CD4-positive, alpha-beta T cell (primary cell): ENCODE measurements at regions not wholly inside any gene's neighbourhood (a gene's known extent, or its start where the extent isn't known, plus 50 kb on each side); places are given as distances from the start of the nearest gene placed in this dataset.
"Not testable (repeated sequence)": the region's sequence is repeated elsewhere in the genome, so short reads cannot be mapped to it uniquely, and the experiment has no call there.

ENCODE experiments used
- ATAC-seq: fragments of 200-7000 bp; cut with Tn5 transposase; one replicate; pipeline ENCODE4 v1.10.0; 2022; ENCODE audit warnings: mild to moderate bottlenecking; ENCODE audit not compliant: poor library complexity
- CTCF ChIA-PET: fragments of 350-600 bp; sonication (Branson Sonifier 250); formaldehyde crosslinking; loops from one replicate; lab custom pipeline; 2021; ENCODE audit warnings: antibody characterized with exemption, inconsistent platforms; lab: Charles Lee
- POLR2A ChIA-PET: fragments of 350-600 bp; sonication (Branson Sonifier 250); formaldehyde crosslinking; loops from one replicate; lab custom pipeline; 2021; ENCODE audit warnings: antibody characterized with exemption, inconsistent platforms; lab: Charles Lee
- DNase-seq, 14 experiments: peaks; one replicate each; pipeline ENCODE4 v3.0.0-alpha.2; 2013 to 2020; ENCODE audit warnings: mixed read lengths in 2 of 14
- H3K27ac ChIP-seq, 2 donors: one replicate each; pipeline versions ENCODE4 v1.5.1 to v1.7.0; 2013; ENCODE audit warnings: low read length in 2 of 2, low read depth in 1 of 2, mild to moderate bottlenecking in 1 of 2
- H3K27me3 ChIP-seq, 2 experiments: 1 replicate in 1 of 2; 2 replicates in 1 of 2; pipeline versions ENCODE4 v1.6.1 to v1.7.0; 2013; ENCODE audit warnings: low read length in 2 of 2, control low read depth in 1 of 2, mild to moderate bottlenecking in 1 of 2, moderate library complexity in 1 of 2; ENCODE audit not compliant: insufficient read depth in 2 of 2, control insufficient read depth in 1 of 2
- H3K36me3 ChIP-seq: one replicate; pipeline ENCODE4 v1.6.1; 2013; ENCODE audit warnings: low read length, control low read depth; ENCODE audit not compliant: insufficient read depth
- H3K4me1 ChIP-seq: one replicate; pipeline ENCODE4 v1.6.1; 2013; ENCODE audit warnings: low read length, control low read depth; ENCODE audit not compliant: insufficient read depth
- H3K4me3 ChIP-seq: one replicate; pipeline ENCODE4 v1.5.1; 2013; ENCODE audit warnings: mild to moderate bottlenecking, low read length, moderate library complexity
- H3K9me3 ChIP-seq, 2 experiments: 1 replicate in 1 of 2; 2 replicates in 1 of 2; pipeline versions ENCODE4 v1.6.1 to v1.7.0; 2013; ENCODE audit warnings: low read length in 2 of 2, mild to moderate bottlenecking in 2 of 2, control low read depth in 1 of 2, moderate library complexity in 1 of 2; ENCODE audit not compliant: control insufficient read depth in 1 of 2, insufficient read depth in 1 of 2
- H3K27ac Mint-ChIP-seq: one replicate; pipeline ENCODE4 v1.8.0; 2020; ENCODE audit warnings: mixed read lengths
- H3K27me3 Mint-ChIP-seq: one replicate; pipeline ENCODE4 v1.8.0; 2021; ENCODE audit warnings: mixed read lengths
- H3K36me3 Mint-ChIP-seq: one replicate; pipeline ENCODE4 v1.8.0; 2021; ENCODE audit warnings: low read depth, mixed read lengths
- H3K4me1 Mint-ChIP-seq: one replicate; pipeline ENCODE4 v1.8.0; 2021; ENCODE audit warnings: low read depth, mixed read lengths
- H3K4me3 Mint-ChIP-seq: one replicate; pipeline ENCODE4 v1.8.0; 2020; ENCODE audit warnings: mild to moderate bottlenecking, mixed read lengths
- H3K9me3 Mint-ChIP-seq: one replicate; pipeline ENCODE4 v1.8.0; 2020; ENCODE audit warnings: mixed read lengths
- intact Hi-C, 2 experiments: fragments of 100-400 bp; cut with DNase I in 1 of 2; cut with micrococcal nuclease in 1 of 2; formaldehyde crosslinking; loops; one replicate each; pipeline versions ENCODE4 v1.15.1 to v1.9.0; 2023 to 2025; cut with DNase I, micrococcal nuclease
- TF ChIP-seq, protein P1 (sequence below): fragments of 200-600 bp; IDR thresholded peaks from one replicate; pipeline ENCODE4 v1.8.0; 2022; ENCODE audit warnings: antibody characterized with exemption, mild to moderate bottlenecking

DNA sequence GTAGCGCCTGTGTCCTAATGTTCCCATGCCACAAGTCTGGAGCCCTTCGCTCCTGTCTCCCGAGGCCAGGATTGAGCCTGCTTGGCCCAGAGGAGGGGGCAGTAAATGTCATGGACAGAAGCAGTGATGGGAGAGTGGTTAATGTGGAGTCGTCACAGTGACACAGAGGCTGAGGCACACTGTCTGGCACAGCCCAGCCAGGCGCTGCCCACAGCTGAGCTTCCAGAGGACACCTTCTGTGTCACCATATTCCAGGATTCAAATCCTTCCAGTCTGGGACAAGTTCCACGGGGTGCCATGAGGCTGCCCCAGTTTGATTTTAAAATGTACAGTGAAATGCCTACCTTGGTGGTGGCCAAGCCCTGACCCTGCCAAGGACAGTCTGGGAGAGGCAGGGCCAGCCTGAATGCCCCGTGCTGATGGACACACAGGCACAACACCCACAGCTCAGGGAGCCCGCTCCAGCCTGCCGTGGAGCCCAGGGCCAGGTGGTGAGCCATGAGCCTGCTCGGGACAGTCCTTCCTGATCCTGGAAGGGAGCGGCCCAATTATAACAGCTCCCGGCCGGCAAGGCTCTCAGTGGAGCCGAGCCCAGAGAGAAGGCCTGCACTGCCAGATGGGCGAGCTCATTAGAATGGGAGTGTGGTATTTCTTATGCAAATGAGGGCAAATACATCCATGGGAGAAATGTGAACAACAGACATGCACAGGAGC lies 99.1 kb upstream of the RUFY1 start:
- no peak overlapping the region for H3K4me3 ChIP-seq
- no peak overlapping the region for H3K27ac Mint-ChIP-seq
- H3K9me3 ChIP-seq: peaks cover 0 to 49% of the 10 kb centered on the region in 2 experiments
- H3K4me3 Mint-ChIP-seq: no peak overlapping the region
- no peaks in the 10 kb centered on the region for H3K27me3 Mint-ChIP-seq
- DNase-seq: no peak
- ChIA-PET POLR2A (no interaction called here), CTCF (no interaction called here)
- no peaks in the 10 kb centered on the region for H3K27me3 ChIP-seq
- no peaks in the 10 kb centered on the region for H3K4me1 Mint-ChIP-seq
- H3K4me1 ChIP-seq: peaks cover 5% of the 10 kb centered on the region
- TF ChIP-seq, protein P1, sequence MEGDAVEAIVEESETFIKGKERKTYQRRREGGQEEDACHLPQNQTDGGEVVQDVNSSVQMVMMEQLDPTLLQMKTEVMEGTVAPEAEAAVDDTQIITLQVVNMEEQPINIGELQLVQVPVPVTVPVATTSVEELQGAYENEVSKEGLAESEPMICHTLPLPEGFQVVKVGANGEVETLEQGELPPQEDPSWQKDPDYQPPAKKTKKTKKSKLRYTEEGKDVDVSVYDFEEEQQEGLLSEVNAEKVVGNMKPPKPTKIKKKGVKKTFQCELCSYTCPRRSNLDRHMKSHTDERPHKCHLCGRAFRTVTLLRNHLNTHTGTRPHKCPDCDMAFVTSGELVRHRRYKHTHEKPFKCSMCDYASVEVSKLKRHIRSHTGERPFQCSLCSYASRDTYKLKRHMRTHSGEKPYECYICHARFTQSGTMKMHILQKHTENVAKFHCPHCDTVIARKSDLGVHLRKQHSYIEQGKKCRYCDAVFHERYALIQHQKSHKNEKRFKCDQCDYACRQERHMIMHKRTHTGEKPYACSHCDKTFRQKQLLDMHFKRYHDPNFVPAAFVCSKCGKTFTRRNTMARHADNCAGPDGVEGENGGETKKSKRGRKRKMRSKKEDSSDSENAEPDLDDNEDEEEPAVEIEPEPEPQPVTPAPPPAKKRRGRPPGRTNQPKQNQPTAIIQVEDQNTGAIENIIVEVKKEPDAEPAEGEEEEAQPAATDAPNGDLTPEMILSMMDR: no peak
- H3K36me3 ChIP-seq: no peaks in the 10 kb centered on the region
- H3K9me3 Mint-ChIP-seq: no peaks in the 10 kb centered on the region
- H3K36me3 Mint-ChIP-seq: no peaks in the 10 kb centered on the region
- no peak for ATAC-seq
- intact Hi-C loops: no loop called here
- H3K27ac ChIP-seq: no peak overlapping the region

DNA sequence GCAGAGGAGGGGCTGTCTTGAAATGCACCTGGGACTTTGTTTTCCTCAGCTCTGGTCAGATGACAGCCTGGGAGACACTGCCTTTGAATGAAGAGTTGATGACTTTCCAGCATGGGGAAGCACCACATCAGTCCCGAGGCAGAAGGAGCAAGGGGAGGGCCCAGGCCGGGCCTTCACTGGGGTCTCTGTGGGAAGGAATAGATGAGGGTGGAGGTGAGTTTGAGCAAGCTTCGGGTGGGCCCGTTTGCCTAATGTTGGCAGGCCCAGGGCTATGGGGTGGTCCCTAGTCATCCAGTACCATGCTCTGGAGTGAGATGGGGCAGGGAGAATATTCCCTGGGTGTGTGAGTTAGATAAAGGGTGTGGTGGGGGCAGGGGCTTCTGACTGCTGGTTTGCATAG lies 100.4 kb upstream of the RUFY1 start:
- H3K4me3 Mint-ChIP-seq, DNase-seq, POLR2A ChIA-PET, H3K27ac Mint-ChIP-seq, H3K4me3 ChIP-seq, H3K27me3 ChIP-seq, H3K4me1 ChIP-seq, H3K4me1 Mint-ChIP-seq, H3K27me3 Mint-ChIP-seq, H3K27ac ChIP-seq, H3K9me3 Mint-ChIP-seq, intact Hi-C loops, H3K36me3 ChIP-seq, CTCF ChIA-PET, H3K36me3 Mint-ChIP-seq, ATAC-seq: not testable (repeated sequence)
- H3K9me3 ChIP-seq: peaks cover 0 to 37% of the 10 kb centered on the region in 2 experiments

DNA sequence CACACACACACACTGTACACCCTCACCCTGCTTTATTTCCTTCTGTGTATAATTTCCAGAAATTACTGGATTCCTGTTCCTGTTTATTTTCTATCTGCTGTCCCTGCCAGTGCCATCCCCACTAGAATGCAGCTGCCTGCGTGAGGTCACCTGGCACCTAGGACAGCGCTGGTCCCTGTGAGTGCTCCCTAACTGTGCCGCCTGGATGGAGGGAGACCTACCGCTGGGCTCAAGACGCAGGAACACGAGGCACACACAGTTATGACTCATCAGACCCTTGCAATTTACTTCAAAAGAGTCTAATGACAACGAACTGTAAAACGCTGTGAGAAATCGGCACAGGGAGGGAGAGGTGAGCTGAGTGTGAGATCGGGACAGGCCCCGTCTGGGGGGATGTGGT lies 102.1 kb upstream of the RUFY1 start:
- H3K9me3 Mint-ChIP-seq, POLR2A ChIA-PET, H3K4me1 ChIP-seq, ATAC-seq, CTCF ChIA-PET, DNase-seq, H3K27ac Mint-ChIP-seq, H3K36me3 Mint-ChIP-seq, H3K27ac ChIP-seq, H3K4me3 Mint-ChIP-seq, H3K4me1 Mint-ChIP-seq, H3K27me3 Mint-ChIP-seq, H3K36me3 ChIP-seq, H3K27me3 ChIP-seq, H3K4me3 ChIP-seq, intact Hi-C loops: not testable (repeated sequence)
- H3K9me3 ChIP-seq: peaks cover 0 to 33% of the 10 kb centered on the region in 2 experiments

DNA sequence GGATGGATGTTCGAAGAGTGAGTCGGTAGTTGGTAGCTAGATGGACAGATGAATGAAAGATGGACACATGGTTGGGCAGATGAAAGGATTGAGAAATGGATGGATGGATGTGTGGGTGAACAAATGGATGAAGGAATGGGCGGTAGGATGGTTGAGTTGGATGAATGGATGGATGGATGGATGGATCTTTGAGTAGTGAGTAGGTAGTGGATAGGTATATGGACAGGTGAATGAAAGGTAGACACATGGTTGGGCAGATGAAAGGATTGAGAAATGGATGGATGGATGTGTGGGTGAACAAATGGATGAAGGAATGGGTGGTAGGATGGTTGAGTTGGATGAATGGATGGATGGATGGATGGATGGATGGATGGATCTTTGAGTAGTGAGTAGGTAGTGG lies 97.0 kb upstream of the ADAMTS2 start:
- H3K27me3 ChIP-seq, H3K27ac ChIP-seq, CTCF ChIA-PET, POLR2A ChIA-PET, intact Hi-C loops, H3K27ac Mint-ChIP-seq, ATAC-seq, H3K4me1 ChIP-seq, DNase-seq, H3K36me3 ChIP-seq, H3K4me3 Mint-ChIP-seq, H3K36me3 Mint-ChIP-seq, H3K27me3 Mint-ChIP-seq, H3K4me3 ChIP-seq, H3K9me3 Mint-ChIP-seq, H3K4me1 Mint-ChIP-seq: not testable (repeated sequence)
- H3K9me3 ChIP-seq: peaks cover 0 to 27% of the 10 kb centered on the region in 2 experiments
